A673 (cell line): ENCODE measurements at regions not wholly inside any gene's neighbourhood (a gene's known extent, or its start where the extent isn't known, plus 50 kb on each side); places are given as distances from the start of the nearest gene placed in this dataset.

Source experiments
- BruUV-seq: library from RNA; stranded (reverse); fragments of 400-500 nt; replicated peaks from 2 replicates; lab custom pipeline; 2021; lab: Mats Ljungman, UMichigan
- CTCF ChIA-PET: fragments of 300-600 bp; sonication (Branson Sonifier 250); formaldehyde crosslinking; loops from one replicate; lab custom pipeline; 2022; ENCODE audit warnings: antibody characterized with exemption; lab: Charles Lee
- POLR2A ChIA-PET: fragments of 300-600 bp; sonication (Branson Sonifier 250); formaldehyde crosslinking; loops from one replicate; lab custom pipeline; 2022; ENCODE audit warnings: antibody characterized with exemption; ENCODE audit not compliant: low non-redundant PET; lab: Charles Lee
- DNase-seq: peaks from one replicate; pipeline ENCODE4 v3.0.0-alpha.2; 2015; ENCODE audit warnings: low spot score
- H3K27ac ChIP-seq: fragments of 200-600 bp; sonication (generic); 2 replicates; pipeline ENCODE4 v1.5.1; 2016; ENCODE audit warnings: mixed run types, low read depth, mild to moderate bottlenecking, mixed read lengths, antibody characterized with exemption, low read length; ENCODE audit not compliant: poor library complexity, severe bottlenecking
- H3K27me3 ChIP-seq: fragments of 200-600 bp; sonication (generic); replicated peaks from 2 replicates; pipeline ENCODE4 v1.6.1; 2017; ENCODE audit warnings: mixed run types, low read depth, mild to moderate bottlenecking, mixed read lengths, antibody characterized with exemption, low read length; ENCODE audit not compliant: insufficient read depth, poor library complexity
- H3K36me3 ChIP-seq: fragments of 200-600 bp; sonication (generic); 2 replicates; pipeline ENCODE4 v1.6.1; 2016; ENCODE audit warnings: mixed run types, mild to moderate bottlenecking, mixed read lengths, antibody characterized with exemption, low read length; ENCODE audit not compliant: insufficient read depth, poor library complexity, severe bottlenecking
- H3K4me1 ChIP-seq: fragments of 200-600 bp; sonication (generic); 2 replicates; pipeline ENCODE4 v1.6.1; 2017; ENCODE audit warnings: mixed run types, mild to moderate bottlenecking, mixed read lengths, antibody characterized with exemption, low read length; ENCODE audit not compliant: insufficient read depth, poor library complexity, severe bottlenecking
- H3K4me3 ChIP-seq: fragments of 200-600 bp; sonication (generic); 2 replicates; pipeline ENCODE4 v1.5.1; 2016; ENCODE audit warnings: low read depth, mixed run types, mild to moderate bottlenecking, mixed read lengths, low read length; ENCODE audit not compliant: poor library complexity, severe bottlenecking
- H3K9me3 ChIP-seq: fragments of 200-600 bp; sonication (generic); 2 replicates; pipeline ENCODE4 v1.6.1; 2016; ENCODE audit warnings: mixed run types, low read depth, mild to moderate bottlenecking, mixed read lengths, antibody characterized with exemption, low read length; ENCODE audit not compliant: poor library complexity, severe bottlenecking
- CTCF ChIP-seq: fragments of 300-800, 200-600 bp; sonication (generic); conservative IDR thresholded peaks from 2 replicates; pipeline ENCODE4 v1.5.1; 2017; ENCODE audit warnings: low read depth, mild to moderate bottlenecking, antibody characterized with exemption, low read length, moderate library complexity, mixed read lengths
- EZH2 ChIP-seq: fragments of 200-600 bp; sonication (generic); IDR thresholded peaks from 2 replicates; pipeline ENCODE4 v1.6.1; 2017; ENCODE audit warnings: borderline replicate concordance, low read depth, mild to moderate bottlenecking, mixed read lengths, antibody characterized with exemption, low read length; ENCODE audit not compliant: poor library complexity, severe bottlenecking
- intact Hi-C: fragments of 100-400 bp; cut with micrococcal nuclease; formaldehyde crosslinking; loops from one replicate; pipeline ENCODE4 v1.10.0; 2022; ENCODE audit not compliant: unreplicated experiment

DNA sequence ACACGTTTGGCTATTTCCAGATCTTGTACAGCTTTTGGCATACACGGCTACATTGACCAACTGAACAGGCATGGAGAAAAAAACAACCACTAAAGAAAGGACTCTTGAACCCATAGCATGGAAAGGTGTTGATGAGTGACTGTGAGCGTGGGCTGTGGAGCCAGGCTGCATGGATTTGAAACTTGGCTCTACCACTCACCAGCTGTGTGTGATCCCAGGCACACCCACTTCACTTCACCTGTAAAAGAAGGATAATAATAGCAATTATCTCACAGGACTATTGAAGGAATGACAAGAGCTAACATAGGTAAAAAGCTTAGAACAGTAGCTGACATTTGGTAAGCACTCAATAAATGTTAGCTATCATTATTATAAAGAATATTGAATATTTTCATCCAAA lies 301.7 kb upstream of the CPEB2 start:
- no peak for TF ChIP-seq EZH2
- TF ChIP-seq CTCF: no peak

GRCh38 chr4:14701389-14701788 lies 300.9 kb upstream of the CPEB2 start:
- intact Hi-C loops: no loop called here
- no peaks in the 10 kb centered on the region for H3K36me3 ChIP-seq
- no peaks in the 10 kb centered on the region for H3K9me3 ChIP-seq
- no peaks in the 10 kb centered on the region for H3K4me1 ChIP-seq
- no TSS peak for BruUV-seq
- no peaks in the 10 kb centered on the region for H3K27me3 ChIP-seq
- POLR2A ChIA-PET: no interaction called here
- no peak for DNase-seq
- TF ChIP-seq CTCF (no peak), EZH2 (no peak)
- H3K27ac ChIP-seq: no peak overlapping the region
- CTCF ChIA-PET: no interaction called here
- no peak overlapping the region for H3K4me3 ChIP-seq

More for the DNA sequence above, 301.7 kb upstream of the CPEB2 start:
- ChIA-PET CTCF (no interaction called here), POLR2A (no interaction called here)
- no peak overlapping the region for H3K4me3 ChIP-seq
- no peaks in the 10 kb centered on the region for H3K9me3 ChIP-seq
- H3K36me3 ChIP-seq: no peaks in the 10 kb centered on the region
- DNase-seq: no peak
- H3K27ac ChIP-seq: no peak overlapping the region
- intact Hi-C loops: no loop called here
- no peaks in the 10 kb centered on the region for H3K4me1 ChIP-seq
- BruUV-seq: no TSS peak
- H3K27me3 ChIP-seq: no peaks in the 10 kb centered on the region

GRCh38 chr4:14701896-14702295 lies 300.4 kb upstream of the CPEB2 start:
- ChIA-PET POLR2A (no interaction called here), CTCF (no interaction called here)
- no peaks in the 10 kb centered on the region for H3K36me3 ChIP-seq
- H3K4me1 ChIP-seq: no peaks in the 10 kb centered on the region
- peak; percentile 12 for DNase-seq
- BruUV-seq: no TSS peak
- no peaks in the 10 kb centered on the region for H3K27me3 ChIP-seq
- H3K27ac ChIP-seq: no peak overlapping the region
- H3K9me3 ChIP-seq: no peaks in the 10 kb centered on the region
- intact Hi-C loops: no loop called here
- TF ChIP-seq CTCF (no peak), EZH2 (no peak)
- no peak overlapping the region for H3K4me3 ChIP-seq
